Parathyroid adenoma (tissue), 2 donors: ENCODE measurements at regions not wholly inside any gene's neighbourhood (a gene's known extent, or its start where the extent isn't known, plus 50 kb on each side); places are given as distances from the start of the nearest gene placed in this dataset.

Experiments
- H2AFZ ChIP-seq: fragments of 300-600 bp; sonication (generic); one replicate; pipeline ENCODE4 v1.7.0; 2017; ENCODE audit warnings: antibody characterized with exemption, mild to moderate bottlenecking
- H3K27ac ChIP-seq: fragments of 300-600 bp; sonication (generic); one replicate; pipeline ENCODE4 v1.7.0; 2017
- H3K27me3 ChIP-seq: fragments of 300-600 bp; sonication (generic); one replicate; pipeline ENCODE4 v1.7.0; 2017; ENCODE audit warnings: low read length; ENCODE audit not compliant: control insufficient read depth, insufficient read depth
- H3K36me3 ChIP-seq: fragments of 300-600 bp; sonication (generic); one replicate; pipeline ENCODE4 v1.7.0; 2017; ENCODE audit warnings: low read length; ENCODE audit not compliant: control insufficient read depth, insufficient read depth
- H3K4me1 ChIP-seq: fragments of 300-600 bp; sonication (generic); one replicate; pipeline ENCODE4 v1.7.0; 2017; ENCODE audit warnings: control low read depth
- H3K4me2 ChIP-seq: fragments of 300-600 bp; sonication (generic); one replicate; pipeline ENCODE4 v1.7.0; 2017; ENCODE audit warnings: low read length
- H3K4me3 ChIP-seq: fragments of 300-600 bp; sonication (generic); one replicate; pipeline ENCODE4 v1.7.0; 2017; ENCODE audit warnings: low read depth, low read length
- H3K79me2 ChIP-seq: fragments of 300-600 bp; sonication (generic); one replicate; pipeline ENCODE4 v1.7.0; 2017; ENCODE audit warnings: control low read depth
- H3K9ac ChIP-seq: fragments of 300-600 bp; sonication (generic); one replicate; pipeline ENCODE4 v1.7.0; 2017; ENCODE audit warnings: mild to moderate bottlenecking
- H3K9me3 ChIP-seq: fragments of 300-600 bp; sonication (generic); one replicate; pipeline ENCODE4 v1.7.0; 2017; ENCODE audit warnings: low read length; ENCODE audit not compliant: control insufficient read depth
- CTCF ChIP-seq: fragments of 300-600 bp; sonication (generic); IDR thresholded peaks from one replicate; pipeline ENCODE4 v1.7.0; 2017; ENCODE audit warnings: antibody characterized with exemption, mild to moderate bottlenecking
- donor health status: primary hyperparathyroidism.

- no peak for TF ChIP-seq CTCF
Measured at GRCh38 chr5:92126182-92126581, 743.1 kb upstream of the ARRDC3 start.

GRCh38 chr5:92119110-92119509, 736.0 kb upstream of the ARRDC3 start:
- Histone ChIP-seq H3K4me3 (no peak overlapping the region), H3K9ac (no peak overlapping the region), H3K79me2 (no peaks in the 10 kb centered on the region), H2AFZ (no peak overlapping the region), H3K36me3 (no peaks in the 10 kb centered on the region), H3K4me2 (no peak overlapping the region), H3K9me3 (no peaks in the 10 kb centered on the region), H3K27ac (no peak overlapping the region), H3K27me3 (no peaks in the 10 kb centered on the region), H3K4me1 (no peaks in the 10 kb centered on the region)
- no peak for TF ChIP-seq CTCF

More at GRCh38 chr5:92126182-92126581, 743.1 kb upstream of the ARRDC3 start:
- no peaks in the 10 kb centered on the region for H3K9me3 ChIP-seq
- no peak overlapping the region for H3K27ac ChIP-seq
- H3K4me1 ChIP-seq: no peaks in the 10 kb centered on the region
- H3K9ac ChIP-seq: no peak overlapping the region
- H3K79me2 ChIP-seq: no peaks in the 10 kb centered on the region
- no peak overlapping the region for H3K4me2 ChIP-seq
- H3K4me3 ChIP-seq: no peak overlapping the region
- H2AFZ ChIP-seq: no peak overlapping the region
- no peaks in the 10 kb centered on the region for H3K27me3 ChIP-seq
- no peaks in the 10 kb centered on the region for H3K36me3 ChIP-seq

- TF ChIP-seq CTCF: no peak
Measured at GRCh38 chr5:92106808-92107207, 723.7 kb upstream of the ARRDC3 start.

GRCh38 chr5:92104126-92104525, 721.0 kb upstream of the ARRDC3 start:
- Histone ChIP-seq H2AFZ (peak overlapping the region; percentile 6), H3K4me3 (no peak overlapping the region), H3K36me3 (no peaks in the 10 kb centered on the region), H3K27ac (no peak overlapping the region), H3K4me2 (no peak overlapping the region), H3K27me3 (no peaks in the 10 kb centered on the region), H3K4me1 (no peaks in the 10 kb centered on the region), H3K79me2 (no peaks in the 10 kb centered on the region), H3K9ac (no peak overlapping the region), H3K9me3 (no peaks in the 10 kb centered on the region)
- no peak for TF ChIP-seq CTCF

More at GRCh38 chr5:92106808-92107207, 723.7 kb upstream of the ARRDC3 start:
- Histone ChIP-seq H3K36me3 (no peaks in the 10 kb centered on the region), H3K9me3 (no peaks in the 10 kb centered on the region), H2AFZ (no peak overlapping the region), H3K4me1 (no peaks in the 10 kb centered on the region), H3K27ac (no peak overlapping the region), H3K79me2 (no peaks in the 10 kb centered on the region), H3K27me3 (no peaks in the 10 kb centered on the region), H3K4me2 (no peak overlapping the region), H3K4me3 (no peak overlapping the region), H3K9ac (no peak overlapping the region)

- H2AFZ ChIP-seq: no peak overlapping the region
- no peak overlapping the region for H3K4me3 ChIP-seq
- H3K27me3 ChIP-seq: no peaks in the 10 kb centered on the region
- H3K4me2 ChIP-seq: no peak overlapping the region
- H3K9me3 ChIP-seq: no peaks in the 10 kb centered on the region
- no peaks in the 10 kb centered on the region for H3K36me3 ChIP-seq
- H3K4me1 ChIP-seq: no peaks in the 10 kb centered on the region
- H3K9ac ChIP-seq: no peak overlapping the region
- H3K79me2 ChIP-seq: no peaks in the 10 kb centered on the region
- H3K27ac ChIP-seq: no peak overlapping the region
- TF ChIP-seq CTCF: no peak
Measured at GRCh38 chr5:92102313-92102712, 719.2 kb upstream of the ARRDC3 start.
